ENCODE measurements at regions not wholly inside any gene's neighbourhood (a gene's known extent, or its start where the extent isn't known, plus 50 kb on each side); places are given as distances from the start of the nearest gene placed in this dataset.

- Histone ChIP-seq H3K4me1 (peaks cover 51% of the 10 kb centered on the region), H3K4me2 (peak overlapping the region; percentile 45), H3K9me3 (ENCODE audit: low read depth) (no peaks in the 10 kb centered on the region), H3K27ac (no peak overlapping the region), H3K9ac (no peak overlapping the region), H4K20me1 (ENCODE audit: low read depth) (no peaks in the 10 kb centered on the region), H3K36me3 (no peaks in the 10 kb centered on the region), H3K27me3 (no peaks in the 10 kb centered on the region), H3K4me3 (no peak overlapping the region), H2AFZ (replicated peaks) (peak overlapping the region; percentile 28), H3K79me2 (ENCODE audit: low read depth) (no peaks in the 10 kb centered on the region), H3F3A (ENCODE audit: low read depth) (peaks cover 14% of the 10 kb centered on the region)
- TF ChIP-seq CTCF (IDR thresholded peaks at IDR 0.05) (no peak), EZH2 (IDR thresholded peaks at IDR 0.05) (no peak), EZH2phosphoT487 (IDR thresholded peaks at IDR 0.05) (no peak)
- no peaks in the 10 kb centered on the region for H3K9me3 Mint-ChIP-seq
- peaks cover 53% of the 10 kb centered on the region for H3K4me1 Mint-ChIP-seq
- no peak overlapping the region for H3K4me3 Mint-ChIP-seq
- DNase-seq (ENCODE audit: low spot score) = peak; percentile 74
- H3K27me3 Mint-ChIP-seq (ENCODE audit: insufficient read depth, low read depth) = peaks cover 6% of the 10 kb centered on the region
- H3K27ac Mint-ChIP-seq = no peak overlapping the region
- H3K36me3 Mint-ChIP-seq = no peaks in the 10 kb centered on the region
Observed at GRCh38 chr10:128310971-128311658, 184.9 kb upstream of the MKI67 start.

GRCh38 chr10:128312250-128312649 is 186.0 kb upstream of the MKI67 start:
- no peak overlapping the region for H3K9ac ChIP-seq

GRCh38 chr10:128314686-128315085 is 188.5 kb upstream of the MKI67 start:
- Histone ChIP-seq H3K27ac (no peak overlapping the region), H3K9ac (no peak overlapping the region), H3K4me1 (peaks cover 51% of the 10 kb centered on the region), H3K4me3 (no peak overlapping the region), H3K36me3 (no peaks in the 10 kb centered on the region), H2AFZ (replicated peaks) (no peak overlapping the region), H3K9me3 (ENCODE audit: low read depth) (no peaks in the 10 kb centered on the region), H3K4me2 (no peak overlapping the region), H3F3A (ENCODE audit: low read depth) (peaks cover 14% of the 10 kb centered on the region), H3K27me3 (no peaks in the 10 kb centered on the region), H4K20me1 (ENCODE audit: low read depth) (no peaks in the 10 kb centered on the region), H3K79me2 (ENCODE audit: low read depth) (no peaks in the 10 kb centered on the region)
- Mint-ChIP-seq H3K4me3 (no peak overlapping the region), H3K27me3 (ENCODE audit: insufficient read depth, low read depth) (peaks cover 4% of the 10 kb centered on the region), H3K9me3 (no peaks in the 10 kb centered on the region), H3K4me1 (peaks cover 47% of the 10 kb centered on the region), H3K36me3 (no peaks in the 10 kb centered on the region), H3K27ac (no peak overlapping the region)
- no peak for DNase-seq (ENCODE audit: low spot score)
- TF ChIP-seq CTCF (IDR thresholded peaks at IDR 0.05) (no peak), EZH2 (IDR thresholded peaks at IDR 0.05) (no peak), EZH2phosphoT487 (IDR thresholded peaks at IDR 0.05) (no peak)

More at GRCh38 chr10:128312250-128312649, 186.0 kb upstream of the MKI67 start:
- H2AFZ ChIP-seq (replicated peaks) = peak overlapping the region; percentile 28
- H3F3A ChIP-seq (ENCODE audit: low read depth) = peaks cover 14% of the 10 kb centered on the region
- no peaks in the 10 kb centered on the region for H4K20me1 ChIP-seq (ENCODE audit: low read depth)
- no peak overlapping the region for H3K27ac ChIP-seq
- H3K4me3 Mint-ChIP-seq = no peak overlapping the region
- H3K27me3 ChIP-seq = no peaks in the 10 kb centered on the region
- H3K4me2 ChIP-seq = peak overlapping the region; percentile 10
- no peaks in the 10 kb centered on the region for H3K79me2 ChIP-seq (ENCODE audit: low read depth)
- no peak overlapping the region for H3K27ac Mint-ChIP-seq
- no peaks in the 10 kb centered on the region for H3K36me3 Mint-ChIP-seq
- no peak for TF ChIP-seq EZH2phosphoT487 (IDR thresholded peaks at IDR 0.05)
- no peak for TF ChIP-seq EZH2 (IDR thresholded peaks at IDR 0.05)
- TF ChIP-seq CTCF (IDR thresholded peaks at IDR 0.05) = no peak
- H3K9me3 ChIP-seq (ENCODE audit: low read depth) = no peaks in the 10 kb centered on the region
- peaks cover 51% of the 10 kb centered on the region for H3K4me1 ChIP-seq
- H3K4me3 ChIP-seq = no peak overlapping the region
- H3K9me3 Mint-ChIP-seq = no peaks in the 10 kb centered on the region
- DNase-seq (ENCODE audit: low spot score) = no peak
- H3K27me3 Mint-ChIP-seq (ENCODE audit: insufficient read depth, low read depth) = peaks cover 4% of the 10 kb centered on the region
- peaks cover 53% of the 10 kb centered on the region for H3K4me1 Mint-ChIP-seq
- H3K36me3 ChIP-seq = no peaks in the 10 kb centered on the region
